Gastroesophageal sphincter (tissue), 4 donors: ENCODE measurements at regions not wholly inside any gene's neighbourhood (a gene's known extent, or its start where the extent isn't known, plus 50 kb on each side); places are given as distances from the start of the nearest gene placed in this dataset.

Experiments
- ATAC-seq: fragments of 150-250 bp; one replicate; pipeline ENCODE4 v1.9.1; 2016; ENCODE audit warnings: mild to moderate bottlenecking, moderate library complexity
- H3K27ac ChIP-seq, 4 donors: fragments of 200-600 bp; sonication (generic) in 3 of 4; 1 replicate in 3 of 4; 2 replicates in 1 of 4; pipeline ENCODE4 v1.5.1; 2016 to 2019
- H3K27me3 ChIP-seq: fragments of 200-600 bp; sonication (generic); one replicate; pipeline ENCODE4 v1.5.1; 2019
- H3K36me3 ChIP-seq, 2 donors: fragments of 200-600 bp; sonication (generic); one replicate each; pipeline ENCODE4 v1.5.1; 2019; ENCODE audit warnings: control low read depth in 1 of 2
- H3K4me1 ChIP-seq, 3 donors: fragments of 200-600 bp; sonication (generic); 1 replicate in 2 of 3; 2 replicates in 1 of 3; pipeline ENCODE4 v1.5.1; 2016 to 2019; ENCODE audit warnings: control low read depth in 2 of 3
- H3K4me3 ChIP-seq, 2 donors: fragments of 200-600 bp; sonication (generic); one replicate each; pipeline ENCODE4 v1.5.1; 2019; ENCODE audit warnings: mild to moderate bottlenecking in 1 of 2, moderate library complexity in 1 of 2
- H3K9me3 ChIP-seq, 3 donors: fragments of 200-600 bp; sonication (generic); one replicate each; pipeline ENCODE4 v1.5.1; 2017 to 2019; ENCODE audit warnings: control low read depth in 2 of 3
- CTCF ChIP-seq, 4 experiments: fragments of 200-600 bp in 2 of 4; fragments of 450-650 bp in 2 of 4; sonication (generic) in 1 of 4; IDR thresholded peaks; one replicate each; pipeline ENCODE4 v1.5.1; 2017 to 2019; ENCODE audit warnings: antibody characterized with exemption in 4 of 4, mild to moderate bottlenecking in 2 of 4, moderate library complexity in 2 of 4
- EP300 ChIP-seq: sonication (generic); formaldehyde crosslinking; IDR thresholded peaks from one replicate; pipeline ENCODE4 v1.6.1; 2017; ENCODE audit warnings: antibody characterized with exemption, mild to moderate bottlenecking
- POLR2A ChIP-seq, 2 donors: fragments of 450-650 bp; IDR thresholded peaks; one replicate each; pipeline ENCODE4 v1.6.1; 2017; ENCODE audit warnings: antibody characterized with exemption in 2 of 2, mild to moderate bottlenecking in 2 of 2, moderate library complexity in 1 of 2
- POLR2AphosphoS5 ChIP-seq: sonication (generic); formaldehyde crosslinking; IDR thresholded peaks from one replicate; pipeline ENCODE4 v1.6.1; 2017; ENCODE audit warnings: antibody characterized with exemption
- WGBS, 2 donors: methylation state at CpG; one replicate each; pipeline ENCODE4 v1.1.5; 2018; ENCODE audit warnings: low coverage in 1 of 2; 5-methylcytosine and 5-hydroxymethylcytosine counted together

DNA sequence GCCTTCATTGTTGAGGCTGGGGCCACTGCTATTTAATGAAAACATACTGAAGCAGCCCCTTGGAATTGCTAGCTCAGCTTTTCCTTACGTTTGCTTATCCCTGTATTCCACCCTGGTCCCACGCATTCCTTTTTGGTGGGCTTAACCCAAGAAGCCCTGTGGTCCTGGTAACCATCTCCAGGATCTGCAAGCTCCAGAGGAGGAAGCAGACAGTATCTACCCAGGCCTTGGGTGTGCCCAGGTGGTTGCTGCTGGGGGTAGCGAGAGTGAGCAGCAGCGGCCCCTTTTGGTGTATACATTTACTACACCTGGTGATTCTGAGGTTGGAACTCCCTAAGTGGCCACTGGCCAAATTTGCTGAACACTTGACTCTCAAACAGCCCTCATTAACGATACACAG is 97.7 kb downstream of the CBLN1 start:
- no peak for TF ChIP-seq EP300
- TF ChIP-seq POLR2AphosphoS5: no peak
- no peak for TF ChIP-seq POLR2A (IDR thresholded peaks at IDR 0.05)
- no peak for TF ChIP-seq CTCF (IDR thresholded peaks at IDR 0.05)
- no peaks in the 10 kb centered on the region for H3K4me1 ChIP-seq
- no peak overlapping the region for H3K4me3 ChIP-seq
- no peak for ATAC-seq
- H3K36me3 ChIP-seq: no peaks in the 10 kb centered on the region
- no peaks in the 10 kb centered on the region for H3K9me3 ChIP-seq
- peaks cover 10% of the 10 kb centered on the region for H3K27me3 ChIP-seq
- no peak overlapping the region for H3K27ac ChIP-seq
- 28 to 45% methylated on average over 3 of the region's 5 CpGs for WGBS, 2 donors

GRCh38 chr16:49181791-49182518 is 99.7 kb downstream of the CBLN1 start:
- Histone ChIP-seq H3K4me3 (no peak overlapping the region), H3K27ac (no peak overlapping the region), H3K9me3 (no peaks in the 10 kb centered on the region), H3K4me1 (no peaks in the 10 kb centered on the region), H3K36me3 (no peaks in the 10 kb centered on the region), H3K27me3 (peaks cover 16% of the 10 kb centered on the region)
- ATAC-seq: no peak
- 29 to 30% methylated on average over 5 to 7 of the region's 8 CpGs for WGBS, 2 donors
- TF ChIP-seq EP300 (no peak), POLR2A (IDR thresholded peaks at IDR 0.05) (no peak), CTCF (IDR thresholded peaks at IDR 0.05) (no peak), POLR2AphosphoS5 (no peak)

- ATAC-seq: no peak
Observed at GRCh38 chr16:49179714-49180330, 101.8 kb downstream of the CBLN1 start.

GRCh38 chr16:49168126-49168525 is 113.5 kb downstream of the CBLN1 start:
- no peak overlapping the region for H3K4me3 ChIP-seq
- H3K27ac ChIP-seq: no peak overlapping the region
- no peaks in the 10 kb centered on the region for H3K36me3 ChIP-seq
- WGBS, 2 donors: 75 to 80% methylated on average over 1 of the region's 1 CpG
- H3K27me3 ChIP-seq: peaks cover 12% of the 10 kb centered on the region
- no peaks in the 10 kb centered on the region for H3K4me1 ChIP-seq
- no peaks in the 10 kb centered on the region for H3K9me3 ChIP-seq
- no peak for ATAC-seq
- no peak for TF ChIP-seq EP300
- TF ChIP-seq CTCF (IDR thresholded peaks at IDR 0.05): no peak
- TF ChIP-seq POLR2AphosphoS5: no peak
- TF ChIP-seq POLR2A (IDR thresholded peaks at IDR 0.05): no peak

More at GRCh38 chr16:49179714-49180330, 101.8 kb downstream of the CBLN1 start:
- peaks cover 20% of the 10 kb centered on the region for H3K27me3 ChIP-seq
- H3K4me1 ChIP-seq: no peaks in the 10 kb centered on the region
- H3K27ac ChIP-seq: no peak overlapping the region
- no peaks in the 10 kb centered on the region for H3K36me3 ChIP-seq
- no peaks in the 10 kb centered on the region for H3K9me3 ChIP-seq
- 44 to 71% methylated on average over 1 to 2 of the region's 4 CpGs for WGBS, 2 donors
- no peak for TF ChIP-seq POLR2A (IDR thresholded peaks at IDR 0.05)
- no peak for TF ChIP-seq CTCF (IDR thresholded peaks at IDR 0.05)
- TF ChIP-seq EP300: no peak
- no peak for TF ChIP-seq POLR2AphosphoS5
- H3K4me3 ChIP-seq: no peak overlapping the region

- 83 to 88% methylated on average over 1 of the region's 1 CpG for WGBS, 2 donors
- H3K27me3 ChIP-seq: peaks cover 12% of the 10 kb centered on the region
- no peaks in the 10 kb centered on the region for H3K4me1 ChIP-seq
- H3K4me3 ChIP-seq: no peak overlapping the region
- H3K9me3 ChIP-seq: no peaks in the 10 kb centered on the region
- ATAC-seq: no peak
- no peak overlapping the region for H3K27ac ChIP-seq
- TF ChIP-seq POLR2AphosphoS5: no peak
- no peak for TF ChIP-seq POLR2A (IDR thresholded peaks at IDR 0.05)
- no peaks in the 10 kb centered on the region for H3K36me3 ChIP-seq
Observed at GRCh38 chr16:49165025-49165424, 116.6 kb downstream of the CBLN1 start.
